ENCODE measurements at regions not wholly inside any gene's neighbourhood (a gene's known extent, or its start where the extent isn't known, plus 50 kb on each side); places are given as distances from the start of the nearest gene placed in this dataset.

GRCh38 chr13:31540281-31540680 is 199.0 kb upstream of the RXFP2 start:
- no peak for TF ChIP-seq CTCF (IDR thresholded peaks at IDR 0.05 in 2 of 3, conservative IDR thresholded peaks at IDR 0.05 in 1 of 3; ENCODE audit: insufficient read depth in 2 of 3, low read depth in 1 of 3, low read length in 3 of 3)
- TF ChIP-seq NR2C2 (CRISPR knock-in tag; IDR thresholded peaks at IDR 0.05): no peak
- TF ChIP-seq NR2C2 (tag; IDR thresholded peaks at IDR 0.05): no peak

Measured in K562 (cell line).